ENCODE measurements at regions not wholly inside any gene's neighbourhood (a gene's known extent, or its start where the extent isn't known, plus 50 kb on each side); places are given as distances from the start of the nearest gene placed in this dataset.
"Not testable (repeated sequence)": the region's sequence is repeated elsewhere in the genome, so short reads cannot be mapped to it uniquely, and the experiment has no call there.

GRCh38 chr4:154973244-154974035, 192.4 kb downstream of the RBM46 start:
- in situ Hi-C loops (cut with HindIII; ENCODE audit: low pct_unique_long_range_greater_than_20kb, low sequenced_read_pairs): no loop called here
- no peak for DNase-seq (ENCODE audit: low read depth)

- no peak for DNase-seq (ENCODE audit: low read depth)
- in situ Hi-C loops (cut with HindIII; ENCODE audit: low pct_unique_long_range_greater_than_20kb, low sequenced_read_pairs): no loop called here
Measured at GRCh38 chr4:154977228-154977627, 196.2 kb downstream of the RBM46 start.

DNA sequence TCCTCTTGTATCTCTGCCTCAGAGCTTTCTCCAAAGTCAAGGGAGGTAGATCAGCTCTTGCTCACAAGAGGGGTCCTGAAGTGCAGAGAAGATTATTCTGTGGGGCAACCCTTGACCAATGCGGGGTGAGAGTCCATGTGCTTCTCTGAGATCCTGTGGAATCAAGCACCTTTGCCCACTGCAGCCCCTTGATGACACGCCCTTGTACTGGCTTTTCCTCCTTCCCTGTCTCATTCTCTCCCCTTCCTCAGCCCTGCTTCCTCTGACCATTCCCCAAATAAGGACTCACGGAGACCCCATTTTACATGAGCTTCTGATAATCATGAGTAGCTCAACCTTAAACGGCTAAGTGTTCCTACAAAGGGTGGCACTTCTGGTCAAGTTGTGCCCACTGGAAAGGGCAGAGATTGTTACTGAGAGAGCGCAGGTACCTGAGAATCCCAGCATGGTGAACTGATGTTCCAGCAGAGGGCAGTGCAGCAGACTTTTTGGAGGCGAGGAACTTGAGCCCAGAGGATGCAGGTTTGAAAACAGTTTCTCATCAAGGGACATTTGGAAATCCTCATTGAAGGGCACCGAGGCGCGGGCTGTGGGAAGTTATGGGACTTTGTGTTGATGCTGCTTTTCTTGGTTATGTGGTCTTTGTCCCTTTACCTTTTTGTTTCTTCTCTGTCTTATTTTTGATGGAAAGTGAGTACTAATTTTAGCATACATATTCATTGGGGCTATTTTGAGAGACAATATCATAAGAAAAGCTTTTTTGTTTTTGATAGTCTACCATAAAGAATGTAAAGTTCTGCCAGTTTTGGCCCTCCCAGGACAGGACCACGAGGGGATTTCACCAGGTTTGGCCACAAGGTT, 201.3 kb downstream of the RBM46 start:
- in situ Hi-C loops (cut with HindIII; ENCODE audit: low pct_unique_long_range_greater_than_20kb, low sequenced_read_pairs): no loop called here
- no peak for DNase-seq (ENCODE audit: low read depth)

DNA sequence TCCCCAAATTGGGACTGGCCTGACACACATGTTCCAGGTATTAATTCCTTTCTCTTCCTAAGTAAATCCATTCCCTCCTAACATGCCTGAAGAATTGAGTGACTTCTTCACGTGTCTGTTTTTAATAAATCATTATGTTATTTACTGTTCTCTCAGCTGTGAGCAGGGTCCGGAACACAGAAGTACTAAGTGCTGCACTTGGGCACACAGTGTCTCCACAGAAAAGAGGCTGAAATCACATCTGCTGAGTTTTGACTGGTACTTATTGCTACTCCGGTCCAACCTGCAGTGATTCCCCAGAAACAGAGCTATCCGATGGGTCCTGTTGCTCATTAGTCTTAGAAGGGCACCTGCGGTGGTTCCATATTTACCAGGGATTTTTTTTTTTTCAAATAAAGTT, 202.6 kb downstream of the RBM46 start:
- DNase-seq (ENCODE audit: low read depth): no peak
- in situ Hi-C loops (cut with HindIII; ENCODE audit: low pct_unique_long_range_greater_than_20kb, low sequenced_read_pairs): no loop called here

- in situ Hi-C loops (cut with HindIII; ENCODE audit: low pct_unique_long_range_greater_than_20kb, low sequenced_read_pairs): no loop called here
- DNase-seq (ENCODE audit: low read depth): no peak
Measured at GRCh38 chr4:154984148-154984547, 203.1 kb downstream of the RBM46 start.

GRCh38 chr4:154984616-154985015, 203.5 kb downstream of the RBM46 start:
- DNase-seq (ENCODE audit: low read depth): no peak
- in situ Hi-C loops (cut with HindIII; ENCODE audit: low pct_unique_long_range_greater_than_20kb, low sequenced_read_pairs): no loop called here

GRCh38 chr4:154985673-154986072, 204.6 kb downstream of the RBM46 start:
- in situ Hi-C loops (cut with HindIII; ENCODE audit: low pct_unique_long_range_greater_than_20kb, low sequenced_read_pairs): no loop called here
- DNase-seq (ENCODE audit: low read depth): no peak

GRCh38 chr4:154988511-154988910, 207.4 kb downstream of the RBM46 start:
- in situ Hi-C loops (cut with HindIII; ENCODE audit: low pct_unique_long_range_greater_than_20kb, low sequenced_read_pairs): no loop called here
- DNase-seq (ENCODE audit: low read depth): no peak

GRCh38 chr4:154989511-154989910, 208.4 kb downstream of the RBM46 start:
- no peak for DNase-seq (ENCODE audit: low read depth)
- in situ Hi-C loops (cut with HindIII; ENCODE audit: low pct_unique_long_range_greater_than_20kb, low sequenced_read_pairs): no loop called here

- in situ Hi-C loops (cut with HindIII; ENCODE audit: low pct_unique_long_range_greater_than_20kb, low sequenced_read_pairs); DNase-seq (ENCODE audit: low read depth): not testable (repeated sequence)
Measured at GRCh38 chr4:154997866-154998265, 210.6 kb upstream of the NPY2R start.

GRCh38 chr4:154998284-154998683, 210.2 kb upstream of the NPY2R start:
- no peak for DNase-seq (ENCODE audit: low read depth)
- in situ Hi-C loops (cut with HindIII; ENCODE audit: low pct_unique_long_range_greater_than_20kb, low sequenced_read_pairs): no loop called here

DNA sequence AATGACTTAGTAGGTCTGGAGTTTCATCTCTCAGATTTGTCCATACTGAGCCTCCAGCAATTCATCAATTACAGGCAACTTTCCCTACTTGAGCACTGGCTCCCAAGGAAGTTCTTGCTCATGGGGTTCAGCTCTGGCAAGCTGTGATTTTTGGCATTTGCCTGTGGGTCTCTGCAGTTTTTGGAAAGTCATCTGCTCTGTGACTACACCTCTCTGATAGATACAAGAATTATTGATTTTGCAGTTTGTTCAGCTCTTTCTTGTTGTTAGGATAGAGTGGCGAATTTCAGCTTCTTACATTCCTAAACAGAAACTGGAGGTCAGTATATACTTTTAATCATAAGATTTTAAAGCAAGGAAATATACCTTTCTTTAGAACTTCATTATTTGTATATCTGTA, 209.7 kb upstream of the NPY2R start:
- in situ Hi-C loops (cut with HindIII; ENCODE audit: low pct_unique_long_range_greater_than_20kb, low sequenced_read_pairs): no loop called here
- DNase-seq (ENCODE audit: low read depth): no peak

GRCh38 chr4:154999950-155000578, 208.4 kb upstream of the NPY2R start:
- in situ Hi-C loops (cut with HindIII; ENCODE audit: low pct_unique_long_range_greater_than_20kb, low sequenced_read_pairs): no loop called here
- no peak for DNase-seq (ENCODE audit: low read depth)

- in situ Hi-C loops (cut with HindIII; ENCODE audit: low pct_unique_long_range_greater_than_20kb, low sequenced_read_pairs): no loop called here
- no peak for DNase-seq (ENCODE audit: low read depth)
Measured at GRCh38 chr4:155001251-155001650, 207.2 kb upstream of the NPY2R start.

DNA sequence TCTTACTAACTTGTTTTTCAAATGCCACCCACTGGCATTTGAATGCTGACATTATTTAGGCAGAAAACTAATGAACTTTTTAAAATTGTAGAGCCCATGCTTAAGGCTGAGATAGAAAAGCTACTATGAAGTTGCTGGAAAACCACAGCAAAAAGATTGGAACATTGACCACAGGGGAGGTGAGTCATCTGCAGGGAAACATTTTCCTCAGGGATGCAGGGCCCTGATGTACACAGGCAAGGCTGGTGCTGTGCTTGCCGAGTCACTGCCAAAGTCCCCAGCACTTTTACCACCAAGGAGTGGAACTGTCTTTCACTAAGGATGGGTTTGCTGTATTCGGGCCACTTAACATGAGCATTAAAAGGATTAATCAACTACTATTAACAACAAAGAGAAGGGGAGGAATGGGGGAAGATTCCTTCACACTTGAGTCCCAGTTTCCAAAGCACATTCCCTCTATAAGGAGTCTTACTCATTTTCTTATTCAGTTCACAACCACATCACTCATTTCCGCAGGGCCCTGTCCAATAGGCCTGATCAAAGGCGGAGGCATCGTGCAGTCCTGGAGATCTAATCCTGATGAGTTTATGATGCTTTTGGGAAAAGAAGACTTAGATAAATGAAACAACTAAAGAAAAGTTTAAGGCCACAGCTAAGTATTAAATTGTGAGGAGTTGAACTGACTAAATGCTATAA, 202.9 kb upstream of the NPY2R start:
- in situ Hi-C loops (cut with HindIII; ENCODE audit: low pct_unique_long_range_greater_than_20kb, low sequenced_read_pairs): no loop called here
- no peak for DNase-seq (ENCODE audit: low read depth)

DNA sequence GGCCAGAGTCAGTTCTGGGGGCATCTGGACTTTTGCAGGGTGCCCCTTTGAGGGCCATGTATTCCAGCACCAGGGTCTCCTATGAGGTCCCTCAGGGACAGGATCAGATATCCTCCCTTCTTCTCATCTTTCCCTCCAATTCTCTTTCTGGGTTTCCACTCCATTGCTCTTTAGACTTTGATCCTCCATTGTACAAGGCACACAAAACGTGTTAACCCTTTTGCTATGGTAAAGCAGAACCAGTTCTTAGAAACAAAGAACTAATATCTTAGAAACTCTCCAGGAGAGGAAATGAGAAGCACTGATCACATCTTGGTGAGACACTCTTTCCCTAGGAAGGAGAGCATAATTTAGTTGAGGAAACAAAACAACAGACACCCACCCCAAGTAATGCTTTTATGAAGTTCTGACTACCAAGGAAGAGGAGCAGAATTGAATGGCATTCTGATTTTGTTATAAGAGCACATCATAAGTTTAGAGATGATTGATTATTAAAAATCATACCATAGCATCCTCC, 200.7 kb upstream of the NPY2R start:
- DNase-seq (ENCODE audit: low read depth): no peak

GRCh38 chr4:155008389-155008788, 200.0 kb upstream of the NPY2R start:
- in situ Hi-C loops (cut with HindIII; ENCODE audit: low pct_unique_long_range_greater_than_20kb, low sequenced_read_pairs): no loop called here
- no peak for DNase-seq (ENCODE audit: low read depth)

More for the DNA sequence above, 200.7 kb upstream of the NPY2R start:
- in situ Hi-C loops (cut with HindIII; ENCODE audit: low pct_unique_long_range_greater_than_20kb, low sequenced_read_pairs): no loop called here

DNA sequence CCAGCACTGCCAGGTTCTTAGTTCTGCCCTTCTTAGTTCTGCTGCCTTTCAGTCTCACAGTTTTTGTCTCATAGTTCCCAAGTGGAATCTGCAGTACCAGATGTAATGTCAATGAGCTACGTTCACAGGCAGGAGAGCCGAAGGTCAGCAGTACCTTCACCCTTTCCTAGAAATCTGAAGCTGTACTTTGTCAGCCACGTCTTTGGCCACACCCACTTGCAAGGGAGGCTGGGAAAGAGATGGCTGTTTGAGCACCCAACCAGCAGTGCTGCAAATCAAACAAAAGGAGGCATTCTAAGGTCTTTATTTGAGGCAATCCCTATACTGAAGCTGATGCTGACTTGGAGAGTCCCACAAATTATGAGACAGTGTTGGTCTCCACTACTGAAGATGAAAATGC, 199.1 kb upstream of the NPY2R start:
- in situ Hi-C loops (cut with HindIII; ENCODE audit: low pct_unique_long_range_greater_than_20kb, low sequenced_read_pairs): no loop called here
- no peak for DNase-seq (ENCODE audit: low read depth)

All from Caki2 (cell line).